HCT116 (cell line): ENCODE measurements at regions not wholly inside any gene's neighbourhood (a gene's known extent, or its start where the extent isn't known, plus 50 kb on each side); places are given as distances from the start of the nearest gene placed in this dataset.

Experiments used
- ATF3 ChIP-seq: IDR thresholded peaks from 2 replicates; pipeline ENCODE4 v1.6.1; 2012
- CBX3 ChIP-seq: IDR thresholded peaks from 2 replicates; pipeline ENCODE4 v1.6.1; 2012; ENCODE audit warnings: low read depth
- CTCF ChIP-seq, 3 experiments: fragments of 200-600 bp in 1 of 3; sonication (generic) in 1 of 3; IDR thresholded peaks in 2 of 3; conservative IDR thresholded peaks in 1 of 3; 2 replicates each; pipeline ENCODE4 v1.5.1; 2012 to 2017; ENCODE audit warnings: low read depth in 2 of 3, low read length in 2 of 3, antibody characterized with exemption in 1 of 3, borderline replicate concordance in 1 of 3, control low read depth in 1 of 3, mild to moderate bottlenecking in 1 of 3, mixed read lengths in 1 of 3, mixed run types in 1 of 3, moderate library complexity in 1 of 3; ENCODE audit not compliant: insufficient read depth in 1 of 3
- EGR1 ChIP-seq: IDR thresholded peaks from 2 replicates; pipeline ENCODE4 v1.6.1; 2012; ENCODE audit warnings: low read depth
- EZH2 ChIP-seq: fragments of 200-600 bp; sonication (generic); IDR thresholded peaks from 2 replicates; pipeline ENCODE4 v1.6.1; 2017; ENCODE audit warnings: antibody characterized with exemption, mixed run types
- EZH2phosphoT487 ChIP-seq: fragments of 200-600 bp; IDR thresholded peaks from 2 replicates; pipeline ENCODE4 v1.6.1; 2018; ENCODE audit warnings: antibody characterized with exemption, borderline replicate concordance
- FOSL1 ChIP-seq: IDR thresholded peaks from 2 replicates; pipeline ENCODE4 v1.6.1; 2012; ENCODE audit warnings: low read depth
- MAX ChIP-seq: IDR thresholded peaks from 2 replicates; pipeline ENCODE4 v1.6.1; 2012
- POLR2A ChIP-seq: IDR thresholded peaks from 2 replicates; pipeline ENCODE4 v1.7.0; 2011; ENCODE audit warnings: borderline replicate concordance; ENCODE audit not compliant: insufficient read depth, insufficient read length; ENCODE audit errors: extremely low read depth
- POLR2AphosphoS5 ChIP-seq: IDR thresholded peaks from 2 replicates; pipeline ENCODE4 v1.6.1; 2011; ENCODE audit warnings: mild to moderate bottlenecking, low read depth, low read length, moderate library complexity
- RAD21 ChIP-seq: IDR thresholded peaks from 2 replicates; pipeline ENCODE4 v1.6.1; 2012; ENCODE audit warnings: low read depth, mild to moderate bottlenecking
- REST ChIP-seq: IDR thresholded peaks from 2 replicates; pipeline ENCODE4 v1.6.1; 2012; ENCODE audit warnings: low read depth
- SP1 ChIP-seq: IDR thresholded peaks from 2 replicates; pipeline ENCODE4 v1.6.1; 2012; ENCODE audit warnings: low read depth

- TF ChIP-seq EGR1 (no peak), CTCF (IDR thresholded peaks at IDR 0.05 in 2 of 3, conservative IDR thresholded peaks at IDR 0.05 in 1 of 3; ENCODE audit: borderline replicate concordance in 1 of 3, insufficient read depth in 1 of 3, low read depth in 2 of 3, low read length in 2 of 3) (no peak), ATF3 (no peak), EZH2 (no peak), REST (no peak), POLR2AphosphoS5 (no peak), POLR2A (no peak), FOSL1 (no peak), EZH2phosphoT487 (no peak), SP1 (no peak), CBX3 (no peak), MAX (no peak), RAD21 (no peak)
Measured at GRCh38 chr3:59167756-59168155, 117.9 kb upstream of the CFAP20DC start.
